PC-9 (cell line): ENCODE measurements at regions not wholly inside any gene's neighbourhood (a gene's known extent, or its start where the extent isn't known, plus 50 kb on each side); places are given as distances from the start of the nearest gene placed in this dataset.

Source experiments
- BruUV-seq: library from RNA; stranded (reverse); fragments of 400-500 nt; replicated peaks from 2 replicates; lab custom pipeline; 2021; lab: Mats Ljungman, UMichigan
- CTCF ChIA-PET: fragments of 300-600 bp; sonication (Branson Sonifier 250); formaldehyde crosslinking; loops from one replicate; lab custom pipeline; 2022; ENCODE audit warnings: antibody characterized with exemption; lab: Charles Lee
- POLR2A ChIA-PET: fragments of 300-600 bp; sonication (Branson Sonifier 250); formaldehyde crosslinking; loops from one replicate; lab custom pipeline; 2022; ENCODE audit warnings: antibody characterized with exemption; ENCODE audit not compliant: unreplicated experiment; lab: Charles Lee
- DNase-seq, 2 experiments: peaks; one replicate each; pipeline versions ENCODE4 v3.0.0 to v3.0.0-alpha.2; 2015 to 2022; ENCODE audit warnings: mixed read lengths in 1 of 2
- H2AFZ ChIP-seq: fragments of 200-600 bp; sonication (generic); 2 replicates; pipeline ENCODE4 v1.8.1; 2017; ENCODE audit warnings: antibody characterized with exemption
- H3F3A ChIP-seq: fragments of 200-600 bp; sonication (generic); 2 replicates; pipeline ENCODE4 v1.8.1; 2017; ENCODE audit warnings: antibody characterized with exemption, mild to moderate bottlenecking, low read depth; ENCODE audit not compliant: insufficient read depth
- H3K27ac ChIP-seq: fragments of 200-600 bp; sonication (generic); 2 replicates; pipeline ENCODE4 v1.6.1; 2016; ENCODE audit warnings: mixed run types
- H3K27me3 ChIP-seq: fragments of 200-600 bp; sonication (generic); 2 replicates; pipeline ENCODE4 v1.6.1; 2016; ENCODE audit warnings: low read depth, mixed run types; ENCODE audit not compliant: insufficient read depth
- H3K36me3 ChIP-seq: fragments of 200-600 bp; sonication (generic); 2 replicates; pipeline ENCODE4 v1.6.1; 2016; ENCODE audit warnings: low read depth, mixed run types
- H3K4me1 ChIP-seq: fragments of 200-600 bp; sonication (generic); replicated peaks from 2 replicates; pipeline ENCODE4 v1.6.1; 2016; ENCODE audit warnings: mixed run types; ENCODE audit not compliant: insufficient read depth
- H3K4me2 ChIP-seq: fragments of 200-600 bp; sonication (generic); 2 replicates; pipeline ENCODE4 v1.6.1; 2017; ENCODE audit warnings: mixed run types
- H3K4me3 ChIP-seq: fragments of 200-600 bp; sonication (generic); 2 replicates; pipeline ENCODE4 v1.6.1; 2016; ENCODE audit warnings: mixed run types
- H3K79me2 ChIP-seq: fragments of 200-600 bp; sonication (generic); 2 replicates; pipeline ENCODE4 v1.6.1; 2017; ENCODE audit warnings: low read depth, mixed run types
- H3K9me2 ChIP-seq: fragments of 200-600 bp; sonication (generic); 2 replicates; pipeline ENCODE4 v1.8.1; 2017; ENCODE audit warnings: mild to moderate bottlenecking; ENCODE audit not compliant: insufficient read depth
- H3K9me3 ChIP-seq: fragments of 200-600 bp; sonication (generic); 2 replicates; pipeline ENCODE4 v1.8.1; 2016; ENCODE audit warnings: low read depth; ENCODE audit not compliant: insufficient read depth
- H4K20me1 ChIP-seq: fragments of 200-600 bp; sonication (generic); 2 replicates; pipeline ENCODE4 v1.8.1; 2017; ENCODE audit not compliant: insufficient read depth
- EZH2 ChIP-seq: fragments of 200-600 bp; sonication (generic); IDR thresholded peaks from 2 replicates; pipeline ENCODE4 v1.8.0; 2017; ENCODE audit warnings: antibody characterized with exemption, low read depth
- intact Hi-C: fragments of 100-400 bp; cut with micrococcal nuclease; formaldehyde crosslinking; loops from one replicate; pipeline ENCODE4 v1.10.0; 2022; ENCODE audit not compliant: unreplicated experiment
- TF ChIP-seq, protein P1 (sequence below): fragments of 200-600 bp; sonication (generic); conservative IDR thresholded peaks from 2 replicates; pipeline ENCODE4 v1.6.1; 2017; ENCODE audit warnings: mixed run types, antibody characterized with exemption, mild to moderate bottlenecking, moderate library complexity

DNA sequence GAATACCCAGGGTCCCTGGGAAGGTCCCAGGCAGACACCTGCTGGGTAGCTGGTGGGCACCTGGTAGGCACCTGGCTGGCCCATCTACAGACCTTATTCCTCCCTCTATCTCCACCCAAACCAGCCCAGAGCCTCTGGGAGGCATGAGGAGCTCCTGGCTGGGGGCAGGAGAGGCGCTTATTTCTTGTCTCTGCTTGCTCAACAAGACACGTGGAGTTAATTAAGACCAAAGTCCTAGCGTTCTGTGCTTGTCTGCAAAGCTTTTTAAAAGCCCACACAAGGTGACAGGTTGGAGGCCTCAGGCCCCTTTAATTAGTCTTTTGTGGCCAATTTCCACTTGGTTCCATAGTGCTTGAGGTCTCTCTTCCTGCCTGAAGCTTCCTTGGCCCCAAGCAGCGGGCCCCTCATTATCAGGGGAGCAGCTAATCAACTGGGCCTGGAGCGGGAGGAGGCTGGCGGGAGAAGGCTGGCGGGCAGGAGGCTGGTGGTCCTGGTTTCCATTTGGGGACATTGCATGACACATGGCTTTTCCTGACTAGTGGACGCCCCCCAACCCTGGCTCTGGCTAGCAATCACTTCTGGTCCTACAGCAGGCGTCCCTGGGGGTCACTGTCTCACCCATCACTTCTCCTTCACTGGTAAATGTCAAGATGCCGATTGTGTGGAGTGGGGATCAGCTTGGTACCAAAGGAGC, 65.4 kb upstream of the HDAC4 start:
- Histone ChIP-seq H3K27me3 (peaks cover 97% of the 10 kb centered on the region), H3K9me2 (no peaks in the 10 kb centered on the region), H3K4me3 (no peak overlapping the region), H2AFZ (no peak overlapping the region), H3K4me2 (no peak overlapping the region), H3K9me3 (no peaks in the 10 kb centered on the region), H3K27ac (no peak overlapping the region), H3K4me1 (no peaks in the 10 kb centered on the region), H4K20me1 (0 out of 2 replicates have a peak, but pooled peaks cover 3% of the 10 kb centered on the region), H3F3A (no peaks in the 10 kb centered on the region), H3K79me2 (no peaks in the 10 kb centered on the region), H3K36me3 (no peaks in the 10 kb centered on the region)
- POLR2A ChIA-PET: no interaction called here
- intact Hi-C loops: no loop called here
- CTCF ChIA-PET: no interaction called here
- no peak for TF ChIP-seq EZH2
- TF ChIP-seq, protein P1, sequence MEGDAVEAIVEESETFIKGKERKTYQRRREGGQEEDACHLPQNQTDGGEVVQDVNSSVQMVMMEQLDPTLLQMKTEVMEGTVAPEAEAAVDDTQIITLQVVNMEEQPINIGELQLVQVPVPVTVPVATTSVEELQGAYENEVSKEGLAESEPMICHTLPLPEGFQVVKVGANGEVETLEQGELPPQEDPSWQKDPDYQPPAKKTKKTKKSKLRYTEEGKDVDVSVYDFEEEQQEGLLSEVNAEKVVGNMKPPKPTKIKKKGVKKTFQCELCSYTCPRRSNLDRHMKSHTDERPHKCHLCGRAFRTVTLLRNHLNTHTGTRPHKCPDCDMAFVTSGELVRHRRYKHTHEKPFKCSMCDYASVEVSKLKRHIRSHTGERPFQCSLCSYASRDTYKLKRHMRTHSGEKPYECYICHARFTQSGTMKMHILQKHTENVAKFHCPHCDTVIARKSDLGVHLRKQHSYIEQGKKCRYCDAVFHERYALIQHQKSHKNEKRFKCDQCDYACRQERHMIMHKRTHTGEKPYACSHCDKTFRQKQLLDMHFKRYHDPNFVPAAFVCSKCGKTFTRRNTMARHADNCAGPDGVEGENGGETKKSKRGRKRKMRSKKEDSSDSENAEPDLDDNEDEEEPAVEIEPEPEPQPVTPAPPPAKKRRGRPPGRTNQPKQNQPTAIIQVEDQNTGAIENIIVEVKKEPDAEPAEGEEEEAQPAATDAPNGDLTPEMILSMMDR: no peak
- no TSS peak for BruUV-seq
- no peak for DNase-seq

DNA sequence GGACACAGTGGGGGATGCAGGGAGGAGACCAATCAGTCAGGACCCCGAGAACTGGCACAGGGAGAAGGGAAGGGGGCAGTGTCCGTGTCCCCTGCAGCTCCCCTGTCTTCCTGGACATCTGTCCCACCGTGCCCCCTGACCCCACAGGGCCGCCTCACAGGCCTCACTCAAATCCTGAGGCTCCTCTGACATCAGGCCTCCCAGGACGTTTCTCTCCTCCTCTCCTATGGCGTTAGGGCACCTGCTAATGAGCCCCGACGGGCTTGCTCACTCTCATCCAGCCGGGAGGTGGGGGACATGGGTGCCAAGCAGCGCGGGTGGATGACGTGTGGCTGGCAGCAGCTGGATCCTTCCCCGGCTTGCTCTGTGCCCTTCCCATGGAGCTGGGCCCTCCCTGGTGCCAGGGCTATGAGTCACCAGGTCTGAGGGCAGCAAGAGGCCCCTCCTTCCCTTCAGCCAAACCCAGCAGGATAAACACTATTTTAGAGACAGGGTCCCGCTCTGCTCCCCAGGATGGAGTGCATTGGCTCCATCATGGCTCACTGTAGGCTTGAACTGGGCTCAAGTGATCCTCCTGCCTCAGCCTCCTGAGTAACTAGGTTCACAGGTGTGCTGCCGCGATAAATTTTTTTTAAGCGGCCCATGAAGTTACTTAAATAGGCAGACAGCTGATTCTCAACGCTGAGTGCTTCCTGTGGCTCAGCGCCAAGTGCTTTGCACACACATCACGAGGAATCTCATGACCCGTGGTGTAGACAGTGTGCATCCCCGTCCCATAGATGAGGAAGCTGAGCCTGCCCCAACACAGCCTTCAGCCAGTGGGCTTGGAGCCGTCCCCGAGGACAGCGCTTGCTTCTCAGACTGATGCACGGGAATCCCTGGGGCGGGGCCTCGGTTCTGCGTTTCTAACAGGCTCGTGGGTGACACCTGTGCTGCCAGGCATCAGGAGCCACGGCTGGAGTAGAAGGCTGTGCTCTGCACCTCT, 64.5 kb upstream of the HDAC4 start:
- H3K4me1 ChIP-seq: no peaks in the 10 kb centered on the region
- no peak overlapping the region for H3K4me2 ChIP-seq
- no peaks in the 10 kb centered on the region for H3K9me2 ChIP-seq
- peaks cover 97% of the 10 kb centered on the region for H3K27me3 ChIP-seq
- no peaks in the 10 kb centered on the region for H3K9me3 ChIP-seq
- H3F3A ChIP-seq: no peaks in the 10 kb centered on the region
- H2AFZ ChIP-seq: no peak overlapping the region
- H3K36me3 ChIP-seq: no peaks in the 10 kb centered on the region
- intact Hi-C loops: no loop called here
- H4K20me1 ChIP-seq: 0 out of 2 replicates have a peak, but pooled peaks cover 3% of the 10 kb centered on the region
- no peaks in the 10 kb centered on the region for H3K79me2 ChIP-seq
- H3K27ac ChIP-seq: no peak overlapping the region
- H3K4me3 ChIP-seq: no peak overlapping the region
- no TSS peak for BruUV-seq
- DNase-seq: peak in 1 of 2 experiments; percentile 64
- TF ChIP-seq, protein P1: no peak
- TF ChIP-seq EZH2: no peak
- POLR2A ChIA-PET: no interaction called here
- CTCF ChIA-PET: no interaction called here

DNA sequence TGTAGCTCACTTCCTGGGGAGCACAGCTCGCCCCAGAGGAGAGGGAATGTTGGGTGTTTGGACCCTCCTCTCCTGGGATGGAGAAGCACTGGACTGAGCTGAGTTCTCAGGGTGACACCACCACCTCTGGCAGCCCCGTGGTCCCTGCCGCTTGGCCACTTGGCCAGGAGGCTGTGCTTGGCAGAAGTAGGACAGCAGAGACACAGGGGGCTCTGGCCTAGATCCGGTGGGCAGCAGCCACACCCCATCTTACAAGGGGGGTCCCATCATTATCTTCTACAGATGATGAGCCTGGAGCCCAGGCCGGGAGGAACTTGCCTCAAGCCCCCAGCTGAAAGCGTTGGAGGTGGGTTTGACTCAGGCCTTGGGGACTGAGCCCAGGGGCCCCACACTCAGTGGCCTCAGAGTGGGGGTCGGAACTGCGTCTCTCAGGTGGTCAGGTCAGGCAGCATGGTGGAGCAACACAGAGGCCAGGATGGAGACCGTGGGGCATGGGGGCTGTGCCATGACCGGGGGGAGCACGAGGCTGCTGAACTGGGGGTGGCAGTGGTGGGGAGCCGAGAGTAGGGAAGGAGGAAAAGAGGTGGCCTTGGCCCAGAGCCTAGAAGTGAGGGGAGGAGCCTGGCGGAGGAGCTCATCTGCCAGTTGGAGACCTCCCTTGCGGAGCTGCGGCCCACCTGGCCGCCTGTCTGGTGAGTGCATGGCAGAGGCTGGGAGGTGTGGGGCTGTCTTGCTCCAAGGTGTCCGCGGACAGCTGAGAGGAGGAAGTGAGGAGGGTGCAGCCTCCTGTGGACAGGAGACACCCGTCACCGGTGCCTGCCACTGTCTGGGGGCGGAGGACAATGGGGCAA, 63.6 kb upstream of the HDAC4 start:
- no peak overlapping the region for H3K4me2 ChIP-seq
- 0 out of 2 replicates have a peak, but pooled peaks cover 3% of the 10 kb centered on the region for H4K20me1 ChIP-seq
- H3K4me3 ChIP-seq: no peak overlapping the region
- H3F3A ChIP-seq: no peaks in the 10 kb centered on the region
- H3K9me3 ChIP-seq: no peaks in the 10 kb centered on the region
- intact Hi-C loops: no loop called here
- H3K27me3 ChIP-seq: peaks cover 97% of the 10 kb centered on the region
- no peaks in the 10 kb centered on the region for H3K36me3 ChIP-seq
- H3K27ac ChIP-seq: no peak overlapping the region
- H3K9me2 ChIP-seq: no peaks in the 10 kb centered on the region
- H2AFZ ChIP-seq: no peak overlapping the region
- ChIA-PET POLR2A (no interaction called here), CTCF (no interaction called here)
- H3K79me2 ChIP-seq: no peaks in the 10 kb centered on the region
- TF ChIP-seq EZH2: no peak
- TF ChIP-seq, protein P1: no peak
- no peak for DNase-seq
- no TSS peak for BruUV-seq
- no peaks in the 10 kb centered on the region for H3K4me1 ChIP-seq
